ENCODE measurements at regions not wholly inside any gene's neighbourhood (a gene's known extent, or its start where the extent isn't known, plus 50 kb on each side); places are given as distances from the start of the nearest gene placed in this dataset.

DNA sequence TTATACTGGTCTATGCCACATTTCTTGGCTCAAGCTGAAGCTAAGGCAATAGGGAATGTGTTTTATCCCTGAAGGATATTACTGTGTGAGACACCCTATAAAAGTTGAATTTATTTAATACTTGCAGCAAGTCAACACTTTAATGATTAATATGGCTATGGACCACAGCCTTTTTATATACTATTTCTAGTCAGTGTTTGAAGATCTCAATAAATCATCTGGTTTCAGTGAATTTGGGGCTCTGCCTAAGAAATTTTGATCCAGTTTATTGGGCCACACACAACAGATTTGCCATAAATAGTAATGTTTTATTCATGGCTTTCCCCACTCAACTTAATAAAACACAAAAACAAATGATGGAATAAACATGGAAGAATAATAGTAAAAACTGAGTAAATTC lies 698.3 kb downstream of the ADGRL2 start:
- no peaks in the 10 kb centered on the region for H3K4me1 ChIP-seq (ENCODE audit: insufficient read depth, low read length, severe bottlenecking)
- H3K4me2 ChIP-seq (ENCODE audit: low read length): no peak overlapping the region
- H3K4me3 ChIP-seq (ENCODE audit: low read depth, low read length, poor library complexity, severe bottlenecking): no peak overlapping the region
- no peaks in the 10 kb centered on the region for H3K36me3 ChIP-seq (ENCODE audit: insufficient read depth, low read length)
- H3F3A ChIP-seq (ENCODE audit: insufficient read depth, low read length): no peaks in the 10 kb centered on the region
- H3K79me2 ChIP-seq (ENCODE audit: insufficient read depth, low read length): no peaks in the 10 kb centered on the region
- no peak overlapping the region for H2AFZ ChIP-seq (ENCODE audit: low read length)
- H4K20me1 ChIP-seq (ENCODE audit: insufficient read depth, low read length): no peaks in the 10 kb centered on the region
- no peaks in the 10 kb centered on the region for H3K9me3 ChIP-seq (ENCODE audit: low read length)
- H3K27ac ChIP-seq (ENCODE audit: low read depth, low read length, poor library complexity, severe bottlenecking): no peak overlapping the region
- H3K27me3 ChIP-seq (ENCODE audit: insufficient read depth, low read length): no peaks in the 10 kb centered on the region
- H3K9me2 ChIP-seq (ENCODE audit: low read depth, low read length): no peaks in the 10 kb centered on the region
- no peak overlapping the region for H3K9ac ChIP-seq (ENCODE audit: low read length)
- TF ChIP-seq EZH2 (IDR thresholded peaks at IDR 0.05; ENCODE audit: borderline replicate concordance, low read length): no peak
- TF ChIP-seq, protein P1, sequence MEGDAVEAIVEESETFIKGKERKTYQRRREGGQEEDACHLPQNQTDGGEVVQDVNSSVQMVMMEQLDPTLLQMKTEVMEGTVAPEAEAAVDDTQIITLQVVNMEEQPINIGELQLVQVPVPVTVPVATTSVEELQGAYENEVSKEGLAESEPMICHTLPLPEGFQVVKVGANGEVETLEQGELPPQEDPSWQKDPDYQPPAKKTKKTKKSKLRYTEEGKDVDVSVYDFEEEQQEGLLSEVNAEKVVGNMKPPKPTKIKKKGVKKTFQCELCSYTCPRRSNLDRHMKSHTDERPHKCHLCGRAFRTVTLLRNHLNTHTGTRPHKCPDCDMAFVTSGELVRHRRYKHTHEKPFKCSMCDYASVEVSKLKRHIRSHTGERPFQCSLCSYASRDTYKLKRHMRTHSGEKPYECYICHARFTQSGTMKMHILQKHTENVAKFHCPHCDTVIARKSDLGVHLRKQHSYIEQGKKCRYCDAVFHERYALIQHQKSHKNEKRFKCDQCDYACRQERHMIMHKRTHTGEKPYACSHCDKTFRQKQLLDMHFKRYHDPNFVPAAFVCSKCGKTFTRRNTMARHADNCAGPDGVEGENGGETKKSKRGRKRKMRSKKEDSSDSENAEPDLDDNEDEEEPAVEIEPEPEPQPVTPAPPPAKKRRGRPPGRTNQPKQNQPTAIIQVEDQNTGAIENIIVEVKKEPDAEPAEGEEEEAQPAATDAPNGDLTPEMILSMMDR (IDR thresholded peaks at IDR 0.05; ENCODE audit: low read length): no peak

GRCh38 chr1:82494117-82494516 lies 693.4 kb downstream of the ADGRL2 start:
- Histone ChIP-seq H3K27me3 (ENCODE audit: insufficient read depth, low read length) (no peaks in the 10 kb centered on the region), H3K4me2 (ENCODE audit: low read length) (no peak overlapping the region), H3K9me3 (ENCODE audit: low read length) (no peaks in the 10 kb centered on the region), H4K20me1 (ENCODE audit: insufficient read depth, low read length) (no peaks in the 10 kb centered on the region), H3K9me2 (ENCODE audit: low read depth, low read length) (no peaks in the 10 kb centered on the region), H3K36me3 (ENCODE audit: insufficient read depth, low read length) (no peaks in the 10 kb centered on the region), H3K27ac (ENCODE audit: low read depth, low read length, poor library complexity, severe bottlenecking) (no peak overlapping the region), H3K79me2 (ENCODE audit: insufficient read depth, low read length) (no peaks in the 10 kb centered on the region), H3K4me1 (ENCODE audit: insufficient read depth, low read length, severe bottlenecking) (no peaks in the 10 kb centered on the region), H3K9ac (ENCODE audit: low read length) (no peak overlapping the region), H3F3A (ENCODE audit: insufficient read depth, low read length) (no peaks in the 10 kb centered on the region), H3K4me3 (ENCODE audit: low read depth, low read length, poor library complexity, severe bottlenecking) (no peak overlapping the region), H2AFZ (ENCODE audit: low read length) (no peak overlapping the region)
- TF ChIP-seq, protein P1 (IDR thresholded peaks at IDR 0.05; ENCODE audit: low read length): no peak

GRCh38 chr1:82492159-82492558 lies 691.4 kb downstream of the ADGRL2 start:
- no peak overlapping the region for H3K4me3 ChIP-seq (ENCODE audit: low read depth, low read length, poor library complexity, severe bottlenecking)
- no peak overlapping the region for H2AFZ ChIP-seq (ENCODE audit: low read length)

More at GRCh38 chr1:82492159-82492558, 691.4 kb downstream of the ADGRL2 start:
- H3K36me3 ChIP-seq (ENCODE audit: insufficient read depth, low read length): no peaks in the 10 kb centered on the region
- H4K20me1 ChIP-seq (ENCODE audit: insufficient read depth, low read length): no peaks in the 10 kb centered on the region
- no peaks in the 10 kb centered on the region for H3F3A ChIP-seq (ENCODE audit: insufficient read depth, low read length)
- H3K4me2 ChIP-seq (ENCODE audit: low read length): no peak overlapping the region
- H3K9me2 ChIP-seq (ENCODE audit: low read depth, low read length): no peaks in the 10 kb centered on the region
- no peaks in the 10 kb centered on the region for H3K79me2 ChIP-seq (ENCODE audit: insufficient read depth, low read length)
- no peaks in the 10 kb centered on the region for H3K4me1 ChIP-seq (ENCODE audit: insufficient read depth, low read length, severe bottlenecking)
- H3K27me3 ChIP-seq (ENCODE audit: insufficient read depth, low read length): no peaks in the 10 kb centered on the region
- no peak overlapping the region for H3K9ac ChIP-seq (ENCODE audit: low read length)
- H3K27ac ChIP-seq (ENCODE audit: low read depth, low read length, poor library complexity, severe bottlenecking): no peak overlapping the region
- H3K9me3 ChIP-seq (ENCODE audit: low read length): no peaks in the 10 kb centered on the region
- TF ChIP-seq EZH2 (IDR thresholded peaks at IDR 0.05; ENCODE audit: borderline replicate concordance, low read length): no peak
- TF ChIP-seq, protein P1 (IDR thresholded peaks at IDR 0.05; ENCODE audit: low read length): no peak
